ENCODE measurements at regions not wholly inside any gene's neighbourhood (a gene's known extent, or its start where the extent isn't known, plus 50 kb on each side); places are given as distances from the start of the nearest gene placed in this dataset.
"Not testable (repeated sequence)": the region's sequence is repeated elsewhere in the genome, so short reads cannot be mapped to it uniquely, and the experiment has no call there.

DNA sequence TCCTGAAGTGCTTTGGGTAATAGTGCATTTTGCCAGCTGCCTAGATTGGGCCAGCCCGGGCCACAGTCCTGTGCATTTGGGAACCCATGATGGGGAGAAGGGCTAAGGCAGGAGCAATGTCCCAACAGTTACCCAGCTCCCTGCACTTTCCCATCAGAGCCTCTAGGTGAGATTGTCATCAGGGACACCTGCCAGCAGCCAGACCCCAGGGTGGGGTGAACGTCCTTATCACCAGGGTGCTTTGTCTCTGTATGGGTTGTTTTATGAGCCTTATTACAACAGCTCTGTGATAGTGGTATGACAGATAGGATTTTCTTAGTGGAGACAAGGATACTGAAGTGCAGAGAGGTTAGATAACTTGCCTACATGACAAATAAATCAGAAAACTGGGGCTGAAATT, 365.7 kb downstream of the OSTF1 start:
- no peak overlapping the region for H3K4me3 ChIP-seq (ENCODE audit: low read depth, low read length)
- no peak for DNase-seq (ENCODE audit: low read depth, low spot score)
- TF ChIP-seq, protein P1, sequence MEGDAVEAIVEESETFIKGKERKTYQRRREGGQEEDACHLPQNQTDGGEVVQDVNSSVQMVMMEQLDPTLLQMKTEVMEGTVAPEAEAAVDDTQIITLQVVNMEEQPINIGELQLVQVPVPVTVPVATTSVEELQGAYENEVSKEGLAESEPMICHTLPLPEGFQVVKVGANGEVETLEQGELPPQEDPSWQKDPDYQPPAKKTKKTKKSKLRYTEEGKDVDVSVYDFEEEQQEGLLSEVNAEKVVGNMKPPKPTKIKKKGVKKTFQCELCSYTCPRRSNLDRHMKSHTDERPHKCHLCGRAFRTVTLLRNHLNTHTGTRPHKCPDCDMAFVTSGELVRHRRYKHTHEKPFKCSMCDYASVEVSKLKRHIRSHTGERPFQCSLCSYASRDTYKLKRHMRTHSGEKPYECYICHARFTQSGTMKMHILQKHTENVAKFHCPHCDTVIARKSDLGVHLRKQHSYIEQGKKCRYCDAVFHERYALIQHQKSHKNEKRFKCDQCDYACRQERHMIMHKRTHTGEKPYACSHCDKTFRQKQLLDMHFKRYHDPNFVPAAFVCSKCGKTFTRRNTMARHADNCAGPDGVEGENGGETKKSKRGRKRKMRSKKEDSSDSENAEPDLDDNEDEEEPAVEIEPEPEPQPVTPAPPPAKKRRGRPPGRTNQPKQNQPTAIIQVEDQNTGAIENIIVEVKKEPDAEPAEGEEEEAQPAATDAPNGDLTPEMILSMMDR (IDR thresholded peaks at IDR 0.05; ENCODE audit: low read depth, low read length), result no peak
- no peaks in the 10 kb centered on the region for H3K27me3 ChIP-seq (ENCODE audit: control insufficient read depth, insufficient read depth, low read length)
- peaks cover 5% of the 10 kb centered on the region; the same call in 1 of the 2 replicates for H3K9me3 ChIP-seq (ENCODE audit: control insufficient read depth, insufficient read depth, low read length)
- ChIA-PET POLR2A (no interaction called here), CTCF (no interaction called here)
- no peak overlapping the region for H3K27ac ChIP-seq (ENCODE audit: low read depth, low read length)

- no peak for DNase-seq (ENCODE audit: low read depth, low spot score)
- no peaks in the 10 kb centered on the region for H3K27me3 ChIP-seq (ENCODE audit: control insufficient read depth, insufficient read depth, low read length)
- H3K27ac ChIP-seq (ENCODE audit: low read depth, low read length), result no peak overlapping the region
- TF ChIP-seq, protein P1 (IDR thresholded peaks at IDR 0.05; ENCODE audit: low read depth, low read length), result no peak
- H3K9me3 ChIP-seq (ENCODE audit: control insufficient read depth, insufficient read depth, low read length), result peaks cover 5% of the 10 kb centered on the region; the same call in 1 of the 2 replicates
- ChIA-PET POLR2A (no interaction called here), CTCF (no interaction called here)
- H3K4me3 ChIP-seq (ENCODE audit: low read depth, low read length), result no peak overlapping the region
Measured at GRCh38 chr9:75454891-75455290, 366.6 kb downstream of the OSTF1 start.

DNA sequence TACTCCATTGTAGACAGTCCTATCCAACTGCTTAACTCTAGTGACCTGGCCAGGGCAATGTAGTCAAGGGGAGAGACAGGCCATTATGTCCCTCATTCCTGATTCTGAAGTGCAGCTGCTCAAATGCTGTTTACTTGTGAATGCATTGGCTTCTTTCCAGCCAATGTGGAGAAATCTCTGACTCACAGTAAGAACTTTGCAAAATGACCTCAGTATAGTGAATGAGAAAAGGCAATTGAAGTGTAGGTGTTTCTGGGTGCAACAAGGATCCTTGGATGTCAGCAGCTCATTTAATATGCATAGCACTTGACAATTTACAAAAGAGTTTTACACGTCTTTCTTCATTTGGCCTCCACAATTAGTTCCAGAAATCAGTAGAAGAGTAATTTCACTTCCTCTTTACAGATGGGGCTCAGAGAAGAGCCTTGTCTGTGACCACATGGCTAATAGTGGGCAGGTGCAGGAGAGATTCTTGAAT, 367.2 kb downstream of the OSTF1 start:
- TF ChIP-seq, protein P1 (IDR thresholded peaks at IDR 0.05; ENCODE audit: low read depth, low read length), result no peak
- Histone ChIP-seq H3K27me3 (ENCODE audit: control insufficient read depth, insufficient read depth, low read length) (no peaks in the 10 kb centered on the region), H3K27ac (ENCODE audit: low read depth, low read length) (no peak overlapping the region), H3K9me3 (ENCODE audit: control insufficient read depth, insufficient read depth, low read length) (peaks cover 5% of the 10 kb centered on the region; the same call in 1 of the 2 replicates), H3K4me3 (ENCODE audit: low read depth, low read length) (no peak overlapping the region)
- DNase-seq (ENCODE audit: low read depth, low spot score), result no peak
- ChIA-PET CTCF (interaction anchor here (0.6 kb wide), 2 partner anchors 43 to 626 kb away, joined by 3 to 4 read pairs; no protein-coding TSS in a partner anchor), POLR2A (no interaction called here)

DNA sequence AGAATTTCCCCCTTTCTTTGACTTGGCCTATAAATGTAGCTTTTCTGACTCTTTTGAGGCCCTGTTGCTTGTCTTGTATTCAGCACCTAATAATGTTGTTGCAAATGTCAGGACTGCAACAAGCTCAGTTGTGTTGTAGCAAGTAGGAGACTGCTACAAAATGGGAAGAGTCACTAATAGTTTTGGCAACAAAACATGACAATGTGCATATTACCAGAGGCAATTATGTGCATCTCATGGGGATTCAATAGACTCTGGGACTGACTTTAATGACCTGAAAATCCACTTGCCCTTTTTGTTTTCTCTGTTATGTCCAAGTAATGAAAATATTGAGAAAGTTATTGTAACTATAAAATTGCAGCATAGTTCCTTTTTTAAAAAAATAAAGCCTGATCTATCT, 368.4 kb downstream of the OSTF1 start:
- ChIA-PET POLR2A (no interaction called here), CTCF (no interaction called here)
- DNase-seq (ENCODE audit: low read depth, low spot score), result no peak
- Histone ChIP-seq H3K27me3 (ENCODE audit: control insufficient read depth, insufficient read depth, low read length) (no peaks in the 10 kb centered on the region), H3K4me3 (ENCODE audit: low read depth, low read length) (no peak overlapping the region), H3K9me3 (ENCODE audit: control insufficient read depth, insufficient read depth, low read length) (peaks cover 5% of the 10 kb centered on the region; the same call in 1 of the 2 replicates), H3K27ac (ENCODE audit: low read depth, low read length) (no peak overlapping the region)
- TF ChIP-seq, protein P1 (IDR thresholded peaks at IDR 0.05; ENCODE audit: low read depth, low read length), result no peak

GRCh38 chr9:75457474-75458011, 369.2 kb downstream of the OSTF1 start:
- no peaks in the 10 kb centered on the region for H3K27me3 ChIP-seq (ENCODE audit: control insufficient read depth, insufficient read depth, low read length)
- TF ChIP-seq, protein P1 (IDR thresholded peaks at IDR 0.05; ENCODE audit: low read depth, low read length), result no peak

DNA sequence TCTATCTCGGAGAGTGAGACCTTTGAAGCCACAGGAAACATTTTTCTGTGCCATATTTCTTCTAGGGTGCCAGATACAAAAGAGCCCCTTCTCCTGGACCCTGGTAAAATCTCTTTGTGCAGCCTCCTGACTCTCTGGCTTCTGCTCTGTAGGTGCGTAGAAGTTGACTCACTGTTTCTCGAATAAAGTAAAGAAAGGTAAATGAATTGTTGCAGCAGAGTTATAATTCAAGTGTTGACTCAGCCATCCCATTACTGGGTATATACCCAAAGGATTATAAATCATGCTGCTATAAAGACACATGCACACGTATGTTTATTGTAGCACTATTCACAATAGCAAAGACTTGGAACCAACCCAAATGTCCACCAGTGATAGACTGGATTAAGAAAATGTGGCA, 371.0 kb downstream of the OSTF1 start:
- H3K9me3 ChIP-seq (ENCODE audit: control insufficient read depth, insufficient read depth, low read length); CTCF ChIA-PET; H3K4me3 ChIP-seq (ENCODE audit: low read depth, low read length); DNase-seq (ENCODE audit: low read depth, low spot score); H3K27ac ChIP-seq (ENCODE audit: low read depth, low read length); H3K27me3 ChIP-seq (ENCODE audit: control insufficient read depth, insufficient read depth, low read length); POLR2A ChIA-PET: not testable (repeated sequence)

More at GRCh38 chr9:75457474-75458011, 369.2 kb downstream of the OSTF1 start:
- peaks cover 5% of the 10 kb centered on the region; the same call in 1 of the 2 replicates for H3K9me3 ChIP-seq (ENCODE audit: control insufficient read depth, insufficient read depth, low read length)
- POLR2A ChIA-PET, result no interaction called here
- DNase-seq (ENCODE audit: low read depth, low spot score), result no peak
- CTCF ChIA-PET, result no interaction called here
- H3K27ac ChIP-seq (ENCODE audit: low read depth, low read length), result no peak overlapping the region
- H3K4me3 ChIP-seq (ENCODE audit: low read depth, low read length), result no peak overlapping the region

Data from AG04450 (cell line).